ENCODE measurements at regions not wholly inside any gene's neighbourhood (a gene's known extent, or its start where the extent isn't known, plus 50 kb on each side); places are given as distances from the start of the nearest gene placed in this dataset.

DNA sequence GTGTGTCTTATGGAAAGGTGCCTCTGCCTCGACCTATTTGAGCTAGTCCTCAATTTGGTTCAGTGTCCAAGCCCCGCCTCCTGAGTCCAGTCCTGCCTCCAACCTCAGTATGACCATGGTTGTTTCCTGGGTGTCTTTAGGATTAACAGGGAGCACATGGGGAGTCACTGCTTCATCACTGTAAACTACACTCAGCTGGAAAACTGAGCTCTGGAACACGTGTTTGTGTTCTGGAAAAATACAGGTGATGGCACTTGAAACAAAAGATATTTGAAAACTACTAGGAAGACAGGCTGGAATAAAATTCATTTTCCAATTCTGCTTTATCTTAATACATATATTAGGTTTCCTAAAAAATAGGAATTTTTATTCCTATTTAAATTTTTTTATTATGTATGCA, 1187.3 kb upstream of the TMEM132C start:
- CTCF ChIA-PET, result no interaction called here
- TF ChIP-seq, protein P1, sequence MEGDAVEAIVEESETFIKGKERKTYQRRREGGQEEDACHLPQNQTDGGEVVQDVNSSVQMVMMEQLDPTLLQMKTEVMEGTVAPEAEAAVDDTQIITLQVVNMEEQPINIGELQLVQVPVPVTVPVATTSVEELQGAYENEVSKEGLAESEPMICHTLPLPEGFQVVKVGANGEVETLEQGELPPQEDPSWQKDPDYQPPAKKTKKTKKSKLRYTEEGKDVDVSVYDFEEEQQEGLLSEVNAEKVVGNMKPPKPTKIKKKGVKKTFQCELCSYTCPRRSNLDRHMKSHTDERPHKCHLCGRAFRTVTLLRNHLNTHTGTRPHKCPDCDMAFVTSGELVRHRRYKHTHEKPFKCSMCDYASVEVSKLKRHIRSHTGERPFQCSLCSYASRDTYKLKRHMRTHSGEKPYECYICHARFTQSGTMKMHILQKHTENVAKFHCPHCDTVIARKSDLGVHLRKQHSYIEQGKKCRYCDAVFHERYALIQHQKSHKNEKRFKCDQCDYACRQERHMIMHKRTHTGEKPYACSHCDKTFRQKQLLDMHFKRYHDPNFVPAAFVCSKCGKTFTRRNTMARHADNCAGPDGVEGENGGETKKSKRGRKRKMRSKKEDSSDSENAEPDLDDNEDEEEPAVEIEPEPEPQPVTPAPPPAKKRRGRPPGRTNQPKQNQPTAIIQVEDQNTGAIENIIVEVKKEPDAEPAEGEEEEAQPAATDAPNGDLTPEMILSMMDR (IDR thresholded peaks at IDR 0.05; ENCODE audit: unreplicated experiment), result no peak

DNA sequence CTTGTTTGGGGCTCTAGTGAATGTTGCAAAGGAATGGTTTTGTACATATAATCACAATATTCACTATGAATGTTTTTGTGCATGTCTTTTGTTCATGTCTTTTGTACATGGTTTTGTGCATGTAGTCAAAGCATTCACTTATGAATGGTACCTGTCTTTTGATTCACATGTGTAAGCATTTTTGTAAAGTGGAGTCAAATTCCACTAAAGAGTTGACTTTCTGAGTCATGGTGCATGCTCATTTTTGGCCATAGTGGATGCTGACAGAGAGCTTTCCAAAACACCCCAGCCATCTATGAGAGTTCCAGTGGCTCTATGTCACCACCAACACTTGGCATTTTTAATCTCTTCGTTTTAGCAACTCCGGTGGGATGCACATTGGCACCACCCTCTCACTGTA, 1185.9 kb upstream of the TMEM132C start:
- CTCF ChIA-PET, result no interaction called here
- H3K27me3 Mint-ChIP-seq (ENCODE audit: insufficient read depth, unreplicated experiment), result no peaks in the 10 kb centered on the region
- TF ChIP-seq, protein P1 (IDR thresholded peaks at IDR 0.05; ENCODE audit: unreplicated experiment), result no peak
- no peaks in the 10 kb centered on the region for H3K36me3 Mint-ChIP-seq (ENCODE audit: insufficient read depth, unreplicated experiment)
- BruUV-seq (replicated peaks), result no TSS peak
- H3K4me3 Mint-ChIP-seq (ENCODE audit: unreplicated experiment), result no peak overlapping the region
- H3K27ac Mint-ChIP-seq (ENCODE audit: low read depth, unreplicated experiment), result no peak overlapping the region
- peaks cover 8% of the 10 kb centered on the region for H3K9me3 Mint-ChIP-seq (ENCODE audit: unreplicated experiment)
- H3K4me1 Mint-ChIP-seq (ENCODE audit: insufficient read depth, unreplicated experiment), result peaks cover 11% of the 10 kb centered on the region
- no peak for DNase-seq (ENCODE audit: unreplicated experiment)
- intact Hi-C loops (cut with micrococcal nuclease), result no loop called here
- POLR2A ChIA-PET, result no interaction called here

More for the DNA sequence above, 1187.3 kb upstream of the TMEM132C start:
- POLR2A ChIA-PET, result no interaction called here
- H3K27me3 Mint-ChIP-seq (ENCODE audit: insufficient read depth, unreplicated experiment), result no peaks in the 10 kb centered on the region
- H3K4me3 Mint-ChIP-seq (ENCODE audit: unreplicated experiment), result no peak overlapping the region
- H3K36me3 Mint-ChIP-seq (ENCODE audit: insufficient read depth, unreplicated experiment), result no peaks in the 10 kb centered on the region
- peaks cover 11% of the 10 kb centered on the region for H3K4me1 Mint-ChIP-seq (ENCODE audit: insufficient read depth, unreplicated experiment)
- H3K9me3 Mint-ChIP-seq (ENCODE audit: unreplicated experiment), result peaks cover 8% of the 10 kb centered on the region
- DNase-seq (ENCODE audit: unreplicated experiment), result no peak
- intact Hi-C loops (cut with micrococcal nuclease), result no loop called here
- H3K27ac Mint-ChIP-seq (ENCODE audit: low read depth, unreplicated experiment), result no peak overlapping the region
- BruUV-seq (replicated peaks), result no TSS peak

DNA sequence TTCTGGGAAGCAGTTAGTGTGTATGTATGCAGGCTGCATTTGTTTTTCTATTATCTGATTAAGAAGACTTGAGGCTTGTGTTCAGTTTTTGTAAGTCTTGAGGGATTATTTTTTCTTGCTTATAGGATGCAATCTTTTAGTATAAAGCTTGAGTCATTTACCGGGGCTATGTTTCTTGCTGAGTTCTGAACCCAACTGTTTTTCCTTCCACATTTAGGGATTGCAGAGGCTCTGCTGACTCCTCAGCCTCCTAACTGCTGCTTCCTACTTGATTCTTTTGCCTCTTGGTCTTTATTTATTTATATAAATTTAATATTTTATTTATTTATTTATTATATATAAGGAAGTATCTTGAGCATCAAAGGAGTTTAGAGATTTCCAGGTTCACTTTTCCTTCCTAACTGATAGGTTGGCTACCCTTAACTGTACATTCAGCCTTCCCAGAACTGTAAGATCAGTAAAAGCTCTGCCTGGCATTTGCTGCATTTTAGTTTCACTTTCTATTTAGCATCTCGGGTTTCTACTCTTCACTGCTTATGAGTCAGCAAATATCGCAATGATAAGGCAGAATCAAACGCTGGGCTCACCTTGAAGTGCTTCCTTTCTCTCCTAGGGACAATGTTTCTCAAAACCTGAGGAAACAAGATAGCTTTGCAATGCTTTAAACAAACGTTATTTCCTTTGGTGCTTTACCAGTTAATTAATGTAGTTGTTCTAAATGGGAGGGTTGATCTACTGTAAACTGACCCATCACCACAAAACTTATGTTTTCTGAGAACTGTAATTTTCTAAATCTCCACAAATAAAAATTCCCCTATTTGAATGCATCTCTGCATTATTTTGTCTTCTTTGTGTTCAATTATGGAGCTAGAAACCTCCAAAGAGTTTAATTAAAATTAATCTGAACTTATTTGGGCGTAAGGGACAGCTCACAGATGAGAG, 1183.7 kb upstream of the TMEM132C start:
- Mint-ChIP-seq H3K4me1 (ENCODE audit: insufficient read depth, unreplicated experiment) (peaks cover 11% of the 10 kb centered on the region), H3K27ac (ENCODE audit: low read depth, unreplicated experiment) (peak overlapping the region; percentile 61), H3K27me3 (ENCODE audit: insufficient read depth, unreplicated experiment) (no peaks in the 10 kb centered on the region), H3K4me3 (ENCODE audit: unreplicated experiment) (peak overlapping the region; percentile 68), H3K36me3 (ENCODE audit: insufficient read depth, unreplicated experiment) (no peaks in the 10 kb centered on the region), H3K9me3 (ENCODE audit: unreplicated experiment) (no peaks in the 10 kb centered on the region)
- intact Hi-C loops (cut with micrococcal nuclease), result no loop called here
- peak; percentile 83 for DNase-seq (ENCODE audit: unreplicated experiment)
- ChIA-PET POLR2A (interaction anchor here (0.6 to 1.3 kb wide), 7 partner anchors 10 to 1428 kb away, joined by 3 to 4 read pairs (median 3); no protein-coding TSS in a partner anchor), CTCF (interaction anchor here (0.6 to 1.3 kb wide), 5 partner anchors 25 to 183 kb away, joined by 3 to 5 read pairs (median 3); no protein-coding TSS in a partner anchor)
- no TSS peak for BruUV-seq (replicated peaks)
- TF ChIP-seq, protein P1 (IDR thresholded peaks at IDR 0.05; ENCODE audit: unreplicated experiment), result no peak

DNA sequence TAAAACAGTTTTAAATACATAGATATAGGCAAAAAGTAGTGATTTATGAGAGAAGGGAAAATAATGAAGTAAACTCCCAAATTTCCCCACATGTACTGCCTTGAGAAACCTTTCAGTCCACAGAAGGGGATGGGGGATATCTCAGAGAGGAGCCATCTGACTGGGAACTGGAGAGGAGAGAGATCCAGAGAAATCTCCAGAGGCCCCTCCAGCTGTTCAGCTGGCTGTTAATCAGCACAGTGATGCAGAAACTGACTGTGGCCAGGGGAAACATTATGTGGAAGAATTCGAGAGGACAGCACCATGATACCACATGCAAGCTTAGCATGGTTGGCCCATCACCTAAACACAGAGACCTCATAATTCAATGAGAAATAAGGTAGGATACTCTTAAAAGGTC, 1165.9 kb upstream of the TMEM132C start:
- H3K4me1 Mint-ChIP-seq (ENCODE audit: insufficient read depth, unreplicated experiment), result peaks cover under 1% of the 10 kb centered on the region
- intact Hi-C loops (cut with micrococcal nuclease), result no loop called here
- H3K27ac Mint-ChIP-seq (ENCODE audit: low read depth, unreplicated experiment), result no peak overlapping the region
- H3K36me3 Mint-ChIP-seq (ENCODE audit: insufficient read depth, unreplicated experiment), result no peaks in the 10 kb centered on the region
- H3K4me3 Mint-ChIP-seq (ENCODE audit: unreplicated experiment), result no peak overlapping the region
- TF ChIP-seq, protein P1 (IDR thresholded peaks at IDR 0.05; ENCODE audit: unreplicated experiment), result no peak
- no TSS peak for BruUV-seq (replicated peaks)
- CTCF ChIA-PET, result interaction anchor here (0.7 kb wide), 1 partner anchor 227 kb away, joined by 4 read pairs; no protein-coding TSS in a partner anchor
- no peaks in the 10 kb centered on the region for H3K27me3 Mint-ChIP-seq (ENCODE audit: insufficient read depth, unreplicated experiment)
- no peak for DNase-seq (ENCODE audit: unreplicated experiment)
- H3K9me3 Mint-ChIP-seq (ENCODE audit: unreplicated experiment), result no peaks in the 10 kb centered on the region
- POLR2A ChIA-PET, result no interaction called here
